ENCODE measurements at regions not wholly inside any gene's neighbourhood (a gene's known extent, or its start where the extent isn't known, plus 50 kb on each side); places are given as distances from the start of the nearest gene placed in this dataset.

DNA sequence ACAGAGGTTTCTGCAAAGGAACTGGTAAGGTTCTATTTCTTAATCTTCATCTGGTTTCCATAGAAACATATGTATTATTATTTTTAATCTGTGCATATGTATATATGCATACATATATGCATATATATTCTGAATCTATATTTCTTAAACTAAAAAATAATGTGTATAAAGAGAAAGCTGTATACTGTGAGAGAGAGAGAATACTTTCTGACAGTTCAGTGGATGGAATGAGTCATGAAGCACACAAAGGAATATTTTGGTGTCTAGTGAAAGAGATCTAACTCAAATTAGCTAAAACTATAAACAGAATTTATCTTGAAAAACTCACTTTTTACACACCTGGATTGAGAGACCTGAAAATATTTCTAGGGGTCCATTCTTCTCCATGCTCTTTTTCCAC lies 1929.3 kb upstream of the LRRTM1 start (continued):
- TF ChIP-seq ZNF263 (CRISPR knock-in tag; IDR thresholded peaks at IDR 0.05; ENCODE audit: borderline replicate concordance) (no peak), XRCC5 (IDR thresholded peaks at IDR 0.05; ENCODE audit: low read depth, low read length) (no peak), RAD51 (IDR thresholded peaks at IDR 0.05; ENCODE audit: borderline replicate concordance, low read depth) (no peak), ZNF124 (CRISPR knock-in tag; IDR thresholded peaks at IDR 0.05) (no peak), MEF2D (tag; conservative IDR thresholded peaks at IDR 0.05; ENCODE audit: low read depth) (no peak)
- TF ChIP-seq, protein P1, sequence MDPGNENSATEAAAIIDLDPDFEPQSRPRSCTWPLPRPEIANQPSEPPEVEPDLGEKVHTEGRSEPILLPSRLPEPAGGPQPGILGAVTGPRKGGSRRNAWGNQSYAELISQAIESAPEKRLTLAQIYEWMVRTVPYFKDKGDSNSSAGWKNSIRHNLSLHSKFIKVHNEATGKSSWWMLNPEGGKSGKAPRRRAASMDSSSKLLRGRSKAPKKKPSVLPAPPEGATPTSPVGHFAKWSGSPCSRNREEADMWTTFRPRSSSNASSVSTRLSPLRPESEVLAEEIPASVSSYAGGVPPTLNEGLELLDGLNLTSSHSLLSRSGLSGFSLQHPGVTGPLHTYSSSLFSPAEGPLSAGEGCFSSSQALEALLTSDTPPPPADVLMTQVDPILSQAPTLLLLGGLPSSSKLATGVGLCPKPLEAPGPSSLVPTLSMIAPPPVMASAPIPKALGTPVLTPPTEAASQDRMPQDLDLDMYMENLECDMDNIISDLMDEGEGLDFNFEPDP (CRISPR knock-in tag; IDR thresholded peaks at IDR 0.05) = no peak

DNA sequence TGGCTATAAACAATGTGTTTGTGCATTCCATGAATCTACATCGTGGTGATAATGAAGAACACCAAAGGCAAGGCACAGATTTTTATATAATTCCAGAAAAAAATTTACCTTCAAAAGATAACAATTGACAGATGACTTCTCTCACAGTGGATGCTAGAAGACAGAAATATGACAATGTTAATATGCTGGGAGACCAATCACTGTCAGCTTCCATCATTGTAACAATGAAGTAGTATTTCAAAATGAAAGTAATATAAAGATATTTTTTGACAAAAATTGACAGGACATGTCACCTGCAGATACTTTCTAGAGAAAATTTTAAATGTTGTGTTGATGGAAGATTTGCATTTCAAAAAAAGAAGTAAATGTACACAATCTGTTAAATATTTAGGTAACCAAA lies 1925.9 kb upstream of the LRRTM1 start:
- no peak overlapping the region for H3K9ac ChIP-seq (ENCODE audit: insufficient read depth in 1 of 2, low read depth in 2 of 2, low read length in 2 of 2)
- in situ Hi-C loops (cut with MboI) (no loop called here), intact Hi-C loops (cut with micrococcal nuclease) (no loop called here)
- no peak overlapping the region for H3K27ac ChIP-seq (ENCODE audit: extremely low read depth, low read depth, low read length)
- no peaks in the 10 kb centered on the region for H3K4me1 ChIP-seq (replicated peaks in 1 of 2; ENCODE audit: control insufficient read depth in 2 of 2, insufficient read depth in 2 of 2, low read length in 2 of 2)
- DNase-seq (ENCODE audit: extremely low read depth in 1 of 4, low spot score in 3 of 4) (no peak), FAIRE-seq (no peak), ATAC-seq (no peak)
- no peaks in the 10 kb centered on the region for H3K9me1 ChIP-seq (ENCODE audit: control insufficient read depth, insufficient read depth, low read length)
- WGBS (ENCODE audit: insufficient coverage, low coverage, missing lambda C conversion rate) = 0% methylated on average over 1 of the region's 1 CpG
- H3K36me3 ChIP-seq (ENCODE audit: control insufficient read depth, insufficient read depth, low read length) = no peaks in the 10 kb centered on the region
- TF ChIP-seq HDAC6 (IDR thresholded peaks at IDR 0.05; ENCODE audit: low read depth, low read length) (no peak), POU5F1 (IDR thresholded peaks at IDR 0.05; ENCODE audit: borderline replicate concordance, low read depth, low read length, partially characterized antibody) (no peak), SAP30 (IDR thresholded peaks at IDR 0.05; ENCODE audit: borderline replicate concordance, insufficient read depth, low read depth, low read length, poor library complexity, severe bottlenecking) (no peak)
- H3K27me3 ChIP-seq (ENCODE audit: control insufficient read depth in 2 of 2, insufficient read depth in 2 of 2, low read length in 2 of 2) = no peaks in the 10 kb centered on the region
- no peaks in the 10 kb centered on the region for H3K9me3 ChIP-seq (replicated peaks; ENCODE audit: control insufficient read depth, insufficient read depth, low read depth, low read length)
- H3K79me2 ChIP-seq (ENCODE audit: control insufficient read depth, insufficient read depth, low read length) = no peaks in the 10 kb centered on the region
- POLR2A ChIA-PET = no interaction called here
- H2AFZ ChIP-seq (ENCODE audit: low read depth, low read length) = no peak overlapping the region
- no peak overlapping the region for H3K4me3 ChIP-seq
- H4K20me1 ChIP-seq (replicated peaks; ENCODE audit: control insufficient read depth, insufficient read depth, low read length) = no peaks in the 10 kb centered on the region
- BruUV-seq (replicated peaks) = no TSS peak
- no peak overlapping the region for H3K4me2 ChIP-seq (ENCODE audit: insufficient read depth, low read length)
- CTCF ChIA-PET (ENCODE audit: low intra/inter-chr PET ratio) = no interaction called here
